HepG2 (cell line): ENCODE measurements at regions not wholly inside any gene's neighbourhood (a gene's known extent, or its start where the extent isn't known, plus 50 kb on each side); places are given as distances from the start of the nearest gene placed in this dataset.

Source experiments
- HOXA9 ChIP-seq: sonication (generic); formaldehyde crosslinking; IDR thresholded peaks from 2 replicates; pipeline ENCODE4 v1.8.1; 2022; ENCODE audit warnings: missing genetic modification reagents, mild to moderate bottlenecking, moderate library complexity, borderline replicate concordance
- NCOA2 ChIP-seq: sonication (generic); formaldehyde crosslinking; IDR thresholded peaks from 2 replicates; pipeline ENCODE4 v1.8.0; 2022; ENCODE audit warnings: inconsistent platforms
- POLR2A ChIP-seq, 2 experiments: IDR thresholded peaks; 2 replicates each; pipeline ENCODE4 v1.6.1; 2011; ENCODE audit warnings: low read depth in 2 of 2, low read length in 2 of 2, mild to moderate bottlenecking in 1 of 2, moderate library complexity in 1 of 2; ENCODE audit not compliant: insufficient read depth in 1 of 2
- RFX5 ChIP-seq: IDR thresholded peaks from 2 replicates; pipeline ENCODE4 v1.6.1; 2011; ENCODE audit warnings: low read depth, low read length, improper control_type of control experiment
- ZKSCAN8 ChIP-seq: IDR thresholded peaks from 2 replicates; pipeline ENCODE4 v1.6.1; 2016; ENCODE audit warnings: borderline replicate concordance, missing genetic modification reagents, missing compliant biosample characterization

GRCh38 chr3:116877968-116878367 is 168.4 kb downstream of the TUSC7 start:
- TF ChIP-seq POLR2A (IDR thresholded peaks at IDR 0.05; ENCODE audit: insufficient read depth in 1 of 2, low read depth in 2 of 2, low read length in 2 of 2) (no peak), NCOA2 (CRISPR knock-in tag) (no peak), ZKSCAN8 (CRISPR knock-in tag) (no peak), HOXA9 (no peak), RFX5 (no peak)
